H1 (cell line): ENCODE measurements at regions not wholly inside any gene's neighbourhood (a gene's known extent, or its start where the extent isn't known, plus 50 kb on each side); places are given as distances from the start of the nearest gene placed in this dataset.

Experiments used
- BCL11A ChIP-seq, 2 experiments: IDR thresholded peaks; one replicate each; pipeline ENCODE4 v1.6.1; 2011; ENCODE audit warnings: low read depth in 2 of 2, low read length in 2 of 2, mild to moderate bottlenecking in 2 of 2
- POLR2A ChIP-seq, 2 experiments: IDR thresholded peaks; 1 replicate in 1 of 2; 2 replicates in 1 of 2; pipeline ENCODE4 v1.6.1; 2011; ENCODE audit warnings: low read depth in 2 of 2, low read length in 2 of 2, mild to moderate bottlenecking in 2 of 2; ENCODE audit errors: control extremely low read depth in 1 of 2
- SIX5 ChIP-seq: IDR thresholded peaks from 2 replicates; pipeline ENCODE4 v1.6.1; 2011; ENCODE audit warnings: mild to moderate bottlenecking, low read depth, low read length
- SRF ChIP-seq: IDR thresholded peaks from 2 replicates; pipeline ENCODE4 v1.6.1; 2011; ENCODE audit warnings: mild to moderate bottlenecking, low read depth, low read length, moderate library complexity
- YY1 ChIP-seq: IDR thresholded peaks from 2 replicates; pipeline ENCODE4 v1.6.1; 2011; ENCODE audit warnings: low read depth, mild to moderate bottlenecking, low read length
- TF ChIP-seq, protein P1 (sequence below), 3 experiments: IDR thresholded peaks; 1 replicate in 2 of 3; 2 replicates in 1 of 3; pipeline versions ENCODE4 v1.5.1 to v1.6.1; 2011; ENCODE audit warnings: low read length in 3 of 3, mild to moderate bottlenecking in 3 of 3, inconsistent platforms in 2 of 3, low read depth in 1 of 3, moderate library complexity in 1 of 3; ENCODE audit not compliant: insufficient read depth in 1 of 3; ENCODE audit errors: control extremely low read depth in 1 of 3

DNA sequence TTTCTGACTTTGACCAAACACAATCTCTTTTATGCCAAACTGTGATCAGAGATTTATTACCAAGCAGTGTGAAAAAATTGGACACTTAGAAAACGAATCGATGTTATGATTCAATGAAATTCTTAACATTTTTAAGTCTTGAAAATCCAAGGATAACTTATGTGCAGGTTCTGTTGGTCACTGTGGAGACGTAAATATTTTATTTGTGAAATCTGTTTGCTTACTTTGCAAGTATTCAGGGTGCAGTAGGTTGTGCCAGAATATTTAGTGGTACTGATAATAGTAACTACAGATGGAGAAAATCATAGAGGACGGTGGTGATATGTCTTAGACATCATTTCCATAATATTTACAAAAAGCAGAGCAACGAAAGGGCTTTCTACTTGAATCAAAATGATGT, 97.3 kb downstream of the BMP2 start:
- TF ChIP-seq, protein P1, sequence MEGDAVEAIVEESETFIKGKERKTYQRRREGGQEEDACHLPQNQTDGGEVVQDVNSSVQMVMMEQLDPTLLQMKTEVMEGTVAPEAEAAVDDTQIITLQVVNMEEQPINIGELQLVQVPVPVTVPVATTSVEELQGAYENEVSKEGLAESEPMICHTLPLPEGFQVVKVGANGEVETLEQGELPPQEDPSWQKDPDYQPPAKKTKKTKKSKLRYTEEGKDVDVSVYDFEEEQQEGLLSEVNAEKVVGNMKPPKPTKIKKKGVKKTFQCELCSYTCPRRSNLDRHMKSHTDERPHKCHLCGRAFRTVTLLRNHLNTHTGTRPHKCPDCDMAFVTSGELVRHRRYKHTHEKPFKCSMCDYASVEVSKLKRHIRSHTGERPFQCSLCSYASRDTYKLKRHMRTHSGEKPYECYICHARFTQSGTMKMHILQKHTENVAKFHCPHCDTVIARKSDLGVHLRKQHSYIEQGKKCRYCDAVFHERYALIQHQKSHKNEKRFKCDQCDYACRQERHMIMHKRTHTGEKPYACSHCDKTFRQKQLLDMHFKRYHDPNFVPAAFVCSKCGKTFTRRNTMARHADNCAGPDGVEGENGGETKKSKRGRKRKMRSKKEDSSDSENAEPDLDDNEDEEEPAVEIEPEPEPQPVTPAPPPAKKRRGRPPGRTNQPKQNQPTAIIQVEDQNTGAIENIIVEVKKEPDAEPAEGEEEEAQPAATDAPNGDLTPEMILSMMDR (IDR thresholded peaks at IDR 0.05; ENCODE audit: control extremely low read depth in 1 of 3, insufficient read depth in 1 of 3, low read depth in 1 of 3, low read length in 3 of 3) = no peak
- TF ChIP-seq SRF (no peak), SIX5 (no peak), BCL11A (IDR thresholded peaks at IDR 0.05; ENCODE audit: low read depth in 2 of 2, low read length in 2 of 2) (no peak), POLR2A (IDR thresholded peaks at IDR 0.05; ENCODE audit: control extremely low read depth in 1 of 2, low read depth in 2 of 2, low read length in 2 of 2) (no peak), YY1 (no peak)
